HUES64 (cell line): ENCODE measurements at regions not wholly inside any gene's neighbourhood (a gene's known extent, or its start where the extent isn't known, plus 50 kb on each side); places are given as distances from the start of the nearest gene placed in this dataset.
"Not testable (repeated sequence)": the region's sequence is repeated elsewhere in the genome, so short reads cannot be mapped to it uniquely, and the experiment has no call there.

Experiments used
- H3K27ac ChIP-seq: 2 replicates; pipeline ENCODE4 v1.7.0; 2013; ENCODE audit warnings: low read depth, low read length, inconsistent platforms
- H3K27me3 ChIP-seq: 2 replicates; pipeline ENCODE4 v1.6.1; 2013; ENCODE audit warnings: mild to moderate bottlenecking, low read length; ENCODE audit not compliant: insufficient read depth
- H3K36me3 ChIP-seq: 2 replicates; pipeline ENCODE4 v1.6.1; 2013; ENCODE audit warnings: mild to moderate bottlenecking, low read length; ENCODE audit not compliant: insufficient read depth
- H3K4me1 ChIP-seq: 2 replicates; pipeline ENCODE4 v1.6.1; 2013; ENCODE audit warnings: mild to moderate bottlenecking, low read length, moderate library complexity; ENCODE audit not compliant: insufficient read depth
- H3K4me3 ChIP-seq: 2 replicates; pipeline ENCODE4 v1.5.1; 2013; ENCODE audit warnings: mild to moderate bottlenecking, low read length, moderate library complexity
- H3K9ac ChIP-seq: 2 replicates; pipeline ENCODE4 v1.6.1; 2013; ENCODE audit warnings: mild to moderate bottlenecking, low read depth, low read length
- H3K9me3 ChIP-seq: 2 replicates; pipeline ENCODE4 v1.6.1; 2013; ENCODE audit warnings: low read depth, low read length; ENCODE audit not compliant: insufficient read depth
- WGBS: fragments of 150-250, 120-280 bp; methylation state at CpG from one replicate; pipeline ENCODE4 v1.1.7; 2013; ENCODE audit warnings: missing lambda C conversion rate; 5-methylcytosine and 5-hydroxymethylcytosine counted together

GRCh38 chr16:33995821-33996372, 536.5 kb downstream of the TP53TG3F start:
- not testable (repeated sequence) for H3K4me3 ChIP-seq, H3K27me3 ChIP-seq, H3K36me3 ChIP-seq, H3K4me1 ChIP-seq, H3K9me3 ChIP-seq, H3K27ac ChIP-seq, H3K9ac ChIP-seq
- WGBS: 88% methylated on average over 7 of the region's 9 CpGs

DNA sequence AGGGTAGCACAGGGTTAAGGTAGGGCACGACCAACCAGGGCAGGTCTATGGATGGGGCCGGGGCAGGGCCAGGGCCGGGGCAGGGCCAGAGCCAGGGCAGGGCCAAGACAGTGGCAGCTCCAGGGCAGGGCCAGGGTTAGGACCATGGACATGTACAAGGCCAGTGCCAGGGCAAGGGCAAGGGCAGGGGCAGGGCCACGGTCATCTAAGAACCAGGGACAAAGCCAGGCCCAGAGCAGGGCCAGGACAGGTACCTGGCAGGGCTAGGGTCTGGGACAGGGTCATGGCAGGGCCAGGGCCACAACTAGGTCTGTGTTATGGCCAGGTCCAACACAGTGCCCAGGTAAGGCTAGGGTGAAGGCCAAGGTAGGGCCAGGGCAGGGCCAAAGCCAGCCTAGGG, 541.8 kb downstream of the TP53TG3F start:
- not testable (repeated sequence) for H3K9ac ChIP-seq, H3K4me1 ChIP-seq, H3K9me3 ChIP-seq, H3K27ac ChIP-seq, H3K4me3 ChIP-seq, H3K27me3 ChIP-seq, H3K36me3 ChIP-seq
- 88% methylated on average over 2 of the region's 4 CpGs for WGBS

- whole genome bisulfite sequencing: 85% methylated on average over 1 of the region's 4 CpGs
- not testable (repeated sequence) for H3K9ac ChIP-seq, H3K27me3 ChIP-seq, H3K36me3 ChIP-seq, H3K4me1 ChIP-seq, H3K9me3 ChIP-seq, H3K27ac ChIP-seq, H3K4me3 ChIP-seq
These were observed 542.5 kb downstream of the TP53TG3F start for GRCh38 chr16:34001961-34002360.

DNA sequence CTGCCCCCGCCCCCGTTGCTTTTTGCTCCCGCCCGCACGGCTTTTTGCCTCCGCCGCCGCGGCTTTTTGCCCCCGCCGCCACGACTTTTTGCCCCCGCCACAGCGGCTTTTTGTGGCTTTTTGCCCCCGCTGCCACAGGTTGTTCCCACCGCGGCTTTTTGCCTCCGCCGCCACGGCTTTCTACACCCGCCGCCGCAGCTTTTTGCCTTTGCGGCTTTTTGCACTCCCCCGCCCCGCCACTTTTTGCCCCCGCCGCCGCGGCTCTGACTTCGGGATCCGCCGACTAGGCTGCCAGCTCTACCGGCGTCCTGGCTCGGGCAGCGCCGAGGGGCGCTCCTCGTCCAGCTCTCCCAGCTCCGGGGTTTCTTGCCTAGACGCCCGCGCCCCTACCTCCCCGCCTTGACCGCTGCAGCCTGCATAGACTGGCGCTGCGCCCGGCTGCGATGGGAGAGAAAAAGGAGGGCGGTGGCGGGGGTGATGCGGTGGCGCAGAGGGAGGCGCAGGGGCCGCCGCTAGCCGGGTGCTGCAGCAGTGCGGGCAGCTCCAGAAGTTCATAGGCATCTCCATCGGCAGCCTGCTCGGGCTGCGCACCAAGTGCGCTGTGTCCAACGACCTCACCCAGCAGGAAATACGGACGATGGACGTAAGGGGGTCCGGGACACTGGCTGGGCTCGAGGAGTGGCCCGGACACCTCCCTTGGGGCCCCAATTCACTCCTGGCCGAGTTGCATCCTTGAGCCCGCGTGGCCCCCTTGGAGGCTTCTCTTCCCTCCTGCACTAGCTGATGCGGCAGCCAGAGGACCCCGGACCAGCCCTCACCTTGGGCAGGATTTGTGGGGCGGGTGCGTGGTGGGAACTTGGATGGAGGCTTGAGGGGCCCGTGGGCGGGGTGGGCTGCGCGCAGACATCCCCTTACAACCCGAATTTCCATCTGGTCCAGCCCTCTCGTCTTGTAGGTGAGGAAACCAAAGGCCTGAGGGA, 555.7 kb downstream of the TP53TG3F start:
- not testable (repeated sequence) for H3K27me3 ChIP-seq, H3K9ac ChIP-seq, H3K4me1 ChIP-seq, H3K4me3 ChIP-seq, H3K36me3 ChIP-seq, H3K27ac ChIP-seq
- 93% methylated on average over 83 of the region's 83 CpGs for WGBS
- H3K9me3 ChIP-seq: peaks cover 19% of the 10 kb centered on the region

- H3K4me3 ChIP-seq, H3K27ac ChIP-seq, H3K9ac ChIP-seq, H3K36me3 ChIP-seq, H3K4me1 ChIP-seq, H3K27me3 ChIP-seq: not testable (repeated sequence)
- H3K9me3 ChIP-seq: peaks cover 24% of the 10 kb centered on the region
These were observed 558.9 kb downstream of the TP53TG3F start for GRCh38 chr16:34018277-34018676.

GRCh38 chr16:34050787-34051320, 591.4 kb downstream of the TP53TG3F start:
- no peak overlapping the region for H3K4me3 ChIP-seq
- peaks cover 56% of the 10 kb centered on the region for H3K9me3 ChIP-seq
- H3K36me3 ChIP-seq: no peaks in the 10 kb centered on the region
- no peak overlapping the region for H3K9ac ChIP-seq
- H3K4me1 ChIP-seq: no peaks in the 10 kb centered on the region
- H3K27me3 ChIP-seq: no peaks in the 10 kb centered on the region
- WGBS: 93% methylated on average over 42 of the region's 42 CpGs
- H3K27ac ChIP-seq: no peak overlapping the region

DNA sequence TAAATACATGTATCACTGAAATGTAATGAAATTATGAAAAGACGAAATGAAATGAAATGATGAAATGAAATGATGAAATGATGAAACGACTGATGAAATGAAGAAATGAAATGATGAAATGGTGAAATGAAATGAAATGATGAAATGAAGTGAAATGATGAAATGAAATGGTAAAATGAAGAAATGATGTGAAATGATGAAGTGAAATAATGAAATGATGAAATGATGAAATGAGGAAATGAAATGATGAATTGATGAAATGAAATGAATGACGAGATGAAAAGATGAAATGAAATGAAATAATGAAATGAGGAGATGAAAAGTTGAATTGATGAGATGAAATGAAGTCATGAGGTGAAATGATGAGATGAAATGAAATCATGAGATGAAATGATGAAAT, 594.7 kb downstream of the TP53TG3F start:
- Histone ChIP-seq H3K4me1 (no peaks in the 10 kb centered on the region), H3K9me3 (peaks cover 55% of the 10 kb centered on the region), H3K4me3 (no peak overlapping the region), H3K27ac (no peak overlapping the region), H3K36me3 (no peaks in the 10 kb centered on the region), H3K9ac (no peak overlapping the region), H3K27me3 (no peaks in the 10 kb centered on the region)
- 66% methylated on average over 3 of the region's 3 CpGs for WGBS

GRCh38 chr16:34054969-34055368, 595.6 kb downstream of the TP53TG3F start:
- Histone ChIP-seq H3K9me3 (peaks cover 59% of the 10 kb centered on the region), H3K4me3 (no peak overlapping the region), H3K9ac (no peak overlapping the region), H3K4me1 (no peaks in the 10 kb centered on the region), H3K36me3 (no peaks in the 10 kb centered on the region), H3K27ac (no peak overlapping the region), H3K27me3 (no peaks in the 10 kb centered on the region)
- WGBS: 68% methylated on average over 4 of the region's 4 CpGs

GRCh38 chr16:34062620-34063253, 603.3 kb downstream of the TP53TG3F start:
- H3K36me3 ChIP-seq, H3K9ac ChIP-seq, H3K4me1 ChIP-seq, H3K27me3 ChIP-seq, H3K27ac ChIP-seq, H3K4me3 ChIP-seq: not testable (repeated sequence)
- WGBS: 70% methylated on average over 4 of the region's 4 CpGs
- H3K9me3 ChIP-seq: peaks cover 70% of the 10 kb centered on the region

DNA sequence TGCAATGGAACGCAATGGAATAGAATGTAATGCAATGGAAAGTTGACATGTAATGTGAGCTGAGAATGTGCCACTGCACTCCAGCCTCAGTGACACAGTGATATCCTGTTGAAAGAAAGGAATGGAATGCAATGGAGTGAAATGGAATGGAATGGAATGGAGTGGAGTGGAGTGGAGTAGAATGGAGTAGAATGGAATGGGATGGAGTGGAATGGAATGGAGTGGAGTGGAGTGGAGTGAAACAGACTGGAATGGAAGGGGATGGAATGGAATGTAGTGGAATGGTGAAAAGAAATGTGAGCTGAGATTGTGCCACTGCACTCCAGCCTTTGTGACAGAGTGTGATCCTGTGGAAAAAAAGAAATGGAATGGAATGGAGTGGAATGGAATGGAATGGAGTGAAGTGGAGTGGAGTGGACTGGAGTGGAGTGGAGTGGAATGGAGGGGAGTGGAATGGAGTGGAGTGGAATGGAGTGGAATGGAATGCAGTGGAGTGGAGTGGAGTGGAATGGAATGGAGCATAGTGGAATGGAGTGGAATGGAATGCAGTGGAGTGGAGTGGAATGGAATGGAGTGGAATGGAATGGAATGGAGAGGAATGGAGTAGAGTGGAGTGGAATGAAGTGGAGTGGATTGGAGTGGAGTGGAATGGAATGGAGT, 604.2 kb downstream of the TP53TG3F start:
- H3K9ac ChIP-seq, H3K27ac ChIP-seq, H3K27me3 ChIP-seq, H3K36me3 ChIP-seq, H3K4me1 ChIP-seq, H3K4me3 ChIP-seq: not testable (repeated sequence)
- H3K9me3 ChIP-seq: peaks cover 71% of the 10 kb centered on the region
- WGBS: 86% methylated on average over 1 of the region's 1 CpG

GRCh38 chr16:34064602-34065001, 605.2 kb downstream of the TP53TG3F start:
- 84% methylated on average over 2 of the region's 2 CpGs for WGBS
- not testable (repeated sequence) for H3K9ac ChIP-seq, H3K27me3 ChIP-seq, H3K4me1 ChIP-seq, H3K36me3 ChIP-seq, H3K27ac ChIP-seq, H3K4me3 ChIP-seq
- peaks cover 73% of the 10 kb centered on the region for H3K9me3 ChIP-seq
